ENCODE measurements at regions not wholly inside any gene's neighbourhood (a gene's known extent, or its start where the extent isn't known, plus 50 kb on each side); places are given as distances from the start of the nearest gene placed in this dataset.
"Not testable (repeated sequence)": the region's sequence is repeated elsewhere in the genome, so short reads cannot be mapped to it uniquely, and the experiment has no call there.

DNA sequence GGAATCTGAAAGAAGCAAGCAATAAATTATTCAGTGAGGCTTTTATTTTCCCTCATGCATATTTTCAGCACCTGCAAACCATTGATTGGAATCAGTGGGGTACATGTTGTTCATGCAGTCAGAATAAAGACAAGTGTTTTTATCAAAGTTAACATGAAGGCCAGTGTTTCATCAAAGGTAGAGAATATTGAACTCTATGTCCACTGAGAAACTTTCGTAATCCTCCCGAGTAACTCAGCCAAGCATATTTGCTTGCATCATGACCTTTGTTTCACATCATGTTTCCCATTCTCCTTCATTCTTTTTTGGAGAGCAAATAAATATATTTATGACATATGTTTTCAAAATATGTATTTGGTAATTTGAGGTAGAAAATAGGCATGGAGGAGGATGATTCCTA, 663.1 kb downstream of the SH2D4B start:
- no peak for DNase-seq (ENCODE audit: low spot score)
- TF ChIP-seq, protein P1, sequence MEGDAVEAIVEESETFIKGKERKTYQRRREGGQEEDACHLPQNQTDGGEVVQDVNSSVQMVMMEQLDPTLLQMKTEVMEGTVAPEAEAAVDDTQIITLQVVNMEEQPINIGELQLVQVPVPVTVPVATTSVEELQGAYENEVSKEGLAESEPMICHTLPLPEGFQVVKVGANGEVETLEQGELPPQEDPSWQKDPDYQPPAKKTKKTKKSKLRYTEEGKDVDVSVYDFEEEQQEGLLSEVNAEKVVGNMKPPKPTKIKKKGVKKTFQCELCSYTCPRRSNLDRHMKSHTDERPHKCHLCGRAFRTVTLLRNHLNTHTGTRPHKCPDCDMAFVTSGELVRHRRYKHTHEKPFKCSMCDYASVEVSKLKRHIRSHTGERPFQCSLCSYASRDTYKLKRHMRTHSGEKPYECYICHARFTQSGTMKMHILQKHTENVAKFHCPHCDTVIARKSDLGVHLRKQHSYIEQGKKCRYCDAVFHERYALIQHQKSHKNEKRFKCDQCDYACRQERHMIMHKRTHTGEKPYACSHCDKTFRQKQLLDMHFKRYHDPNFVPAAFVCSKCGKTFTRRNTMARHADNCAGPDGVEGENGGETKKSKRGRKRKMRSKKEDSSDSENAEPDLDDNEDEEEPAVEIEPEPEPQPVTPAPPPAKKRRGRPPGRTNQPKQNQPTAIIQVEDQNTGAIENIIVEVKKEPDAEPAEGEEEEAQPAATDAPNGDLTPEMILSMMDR (IDR thresholded peaks at IDR 0.05; ENCODE audit: extremely low read depth, missing control alignments) = no peak

DNA sequence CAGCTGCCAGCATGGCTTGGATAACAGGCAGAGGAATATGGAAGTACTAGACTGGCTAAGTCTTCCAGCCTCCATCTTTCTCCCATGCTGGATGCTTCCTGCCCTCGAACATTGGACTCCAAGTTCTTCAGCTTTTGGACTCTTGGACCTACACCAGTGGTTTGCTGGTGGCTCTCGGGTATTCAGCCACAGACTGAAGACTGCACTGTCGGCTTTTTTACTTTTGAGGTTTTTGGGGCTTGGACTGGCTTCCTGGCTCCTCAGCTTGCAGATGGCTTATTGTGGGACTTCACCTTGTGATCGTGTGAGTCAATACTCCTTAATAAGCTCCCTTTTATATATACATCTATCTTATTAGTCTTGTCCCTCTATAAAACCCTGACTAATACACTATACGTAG, 667.6 kb upstream of the NRG3 start:
- DNase-seq (ENCODE audit: low spot score) = not testable (repeated sequence)

DNA sequence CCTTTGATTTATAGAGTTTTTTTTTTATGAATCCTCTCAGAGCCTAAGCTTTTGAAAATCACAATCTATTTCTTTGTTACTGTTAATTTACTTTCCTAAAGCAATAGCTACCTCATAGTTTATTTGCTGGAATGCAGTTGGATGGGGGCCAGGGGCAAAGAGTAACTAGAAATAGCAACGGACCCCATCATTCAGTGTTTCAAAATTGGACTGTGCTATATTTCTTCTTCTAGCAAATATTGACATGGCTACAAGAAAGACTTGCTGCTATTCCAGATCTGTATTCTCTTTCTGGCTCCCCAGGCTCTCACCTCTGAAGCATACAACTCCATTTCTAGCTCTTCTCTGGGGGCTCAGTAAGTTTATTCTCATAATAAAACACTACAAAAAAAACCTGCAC, 661.6 kb upstream of the NRG3 start:
- no peak for DNase-seq (ENCODE audit: low spot score)
- TF ChIP-seq, protein P1 (IDR thresholded peaks at IDR 0.05; ENCODE audit: extremely low read depth, missing control alignments) = no peak

DNA sequence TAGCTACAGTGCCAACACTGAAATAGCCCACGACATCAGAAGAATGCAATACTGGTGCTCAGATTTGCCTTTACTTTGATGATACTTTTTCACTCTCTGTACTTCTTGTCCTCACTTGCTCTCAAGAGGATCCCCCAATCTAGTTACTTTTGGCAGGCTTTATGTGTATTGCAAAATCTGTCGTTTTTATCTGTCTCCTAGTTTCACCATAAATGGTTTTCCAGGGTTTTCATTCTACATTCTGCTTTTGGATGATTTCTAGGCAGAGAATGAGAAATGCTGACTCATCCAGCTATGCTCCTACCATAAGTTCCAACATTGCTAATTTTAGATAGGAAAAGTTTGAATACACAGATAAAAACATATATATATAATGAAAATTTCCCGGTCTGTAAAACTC, 659.5 kb upstream of the NRG3 start:
- DNase-seq (ENCODE audit: low spot score) = no peak
- TF ChIP-seq, protein P1 (IDR thresholded peaks at IDR 0.05; ENCODE audit: extremely low read depth, missing control alignments) = no peak

DNA sequence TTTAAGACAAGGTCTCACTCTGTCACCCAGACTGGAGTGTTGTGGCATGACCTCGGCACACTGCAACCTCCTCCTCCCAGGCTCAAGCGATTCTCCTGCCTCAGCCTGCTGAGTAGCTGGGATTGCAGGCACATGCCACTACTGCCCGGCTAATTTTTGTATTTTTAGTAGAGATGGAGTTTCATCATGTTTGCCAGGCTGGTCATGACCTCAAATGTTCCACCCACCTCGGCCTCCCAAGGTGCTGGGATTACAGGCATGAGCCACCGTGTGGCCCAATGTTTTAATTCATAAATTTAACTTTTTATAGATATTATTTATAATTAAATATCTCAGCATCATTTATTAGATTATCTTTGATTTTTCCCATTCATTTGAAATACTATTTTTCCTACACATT, 658.0 kb upstream of the NRG3 start:
- no peak for DNase-seq (ENCODE audit: low spot score)
- TF ChIP-seq, protein P1 (IDR thresholded peaks at IDR 0.05; ENCODE audit: extremely low read depth, missing control alignments) = no peak

DNA sequence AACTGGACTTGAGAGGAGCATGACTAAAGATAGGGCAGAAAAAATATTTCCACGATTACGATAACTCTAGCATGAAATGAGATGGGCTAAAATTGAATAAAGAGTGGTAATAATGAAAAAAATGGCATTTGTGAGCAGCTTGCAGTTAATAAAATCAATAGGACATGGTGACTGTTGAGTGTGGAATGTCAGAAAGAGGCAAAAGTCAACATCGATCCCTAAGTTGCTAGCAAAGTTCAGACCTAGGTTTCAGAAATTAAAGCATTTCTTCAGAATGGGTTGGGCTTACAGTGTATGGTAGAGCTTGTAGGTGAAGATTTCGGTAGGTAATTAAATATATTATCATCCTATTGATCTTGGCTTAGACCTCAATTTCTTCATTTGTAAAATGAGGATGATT, 656.7 kb upstream of the NRG3 start:
- DNase-seq (ENCODE audit: low spot score) = no peak
- TF ChIP-seq, protein P1 (IDR thresholded peaks at IDR 0.05; ENCODE audit: extremely low read depth, missing control alignments) = no peak

DNA sequence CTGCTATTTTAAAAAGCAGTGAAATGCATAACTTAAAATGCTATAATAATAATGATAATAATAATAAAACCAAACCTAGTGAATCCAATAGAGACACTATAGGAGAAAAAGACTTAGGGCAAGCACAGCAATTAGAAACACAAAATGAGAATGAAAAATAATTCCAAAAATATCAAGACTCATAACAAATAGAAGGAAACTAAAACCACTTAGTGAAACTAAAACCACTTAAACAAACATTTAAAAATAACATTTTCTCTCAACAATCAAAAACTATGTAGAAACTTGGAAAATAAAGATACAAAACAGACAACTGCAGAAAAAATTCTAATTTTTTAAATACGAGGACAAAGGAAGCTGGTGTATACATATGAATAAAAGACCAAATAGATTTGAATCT, 655.2 kb upstream of the NRG3 start:
- no peak for DNase-seq (ENCODE audit: low spot score)
- TF ChIP-seq, protein P1 (IDR thresholded peaks at IDR 0.05; ENCODE audit: extremely low read depth, missing control alignments) = no peak

DNA sequence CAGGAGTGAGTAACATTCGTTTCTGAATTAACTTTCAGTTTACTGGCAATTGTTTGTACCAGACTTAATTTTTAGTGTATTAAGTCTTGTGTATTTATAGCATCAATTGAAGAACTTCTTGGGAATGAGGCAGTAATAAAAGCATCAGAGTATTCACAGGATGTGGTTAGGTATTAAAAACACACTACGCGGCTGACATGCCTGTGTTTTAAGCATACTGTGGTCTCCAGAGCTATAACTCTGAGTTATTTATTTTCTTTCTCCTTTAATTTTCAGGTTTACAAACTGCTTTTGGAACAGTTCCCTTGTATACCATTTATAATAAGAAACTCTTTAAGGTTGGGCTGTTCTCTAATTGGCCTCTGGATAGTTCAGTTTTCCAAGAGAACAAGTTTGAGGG, 626.1 kb upstream of the NRG3 start:
- TF ChIP-seq, protein P1 (IDR thresholded peaks at IDR 0.05; ENCODE audit: extremely low read depth, missing control alignments) = no peak
- no peak for DNase-seq (ENCODE audit: low spot score)

Data from GM20000 (cell line).